Activated CD4-positive, alpha-beta T cell treated with anti-CD3 and anti-CD28 coated beads, Interleukin-2, amount 10 ng/mL, durations not matched to agents 7 days and 5 days (primary cell): ENCODE measurements at regions not wholly inside any gene's neighbourhood (a gene's known extent, or its start where the extent isn't known, plus 50 kb on each side); places are given as distances from the start of the nearest gene placed in this dataset.

ENCODE experiments used
- CTCF ChIA-PET: fragments of 350-600 bp; sonication (Branson Sonifier 250); formaldehyde crosslinking; loops from one replicate; lab custom pipeline; 2021; ENCODE audit warnings: antibody characterized with exemption; lab: Charles Lee
- POLR2A ChIA-PET: fragments of 350-600 bp; sonication (Branson Sonifier 250); formaldehyde crosslinking; loops from one replicate; lab custom pipeline; 2021; ENCODE audit warnings: antibody characterized with exemption; lab: Charles Lee
- DNase-seq: peaks from one replicate; pipeline ENCODE4 v3.0.0-alpha.2; 2020
- H3K27ac Mint-ChIP-seq: one replicate; pipeline ENCODE4 v1.8.0; 2021; ENCODE audit warnings: mild to moderate bottlenecking, moderate library complexity, mixed read lengths
- H3K27me3 Mint-ChIP-seq: one replicate; pipeline ENCODE4 v1.8.0; 2021; ENCODE audit warnings: mixed read lengths
- H3K36me3 Mint-ChIP-seq: one replicate; pipeline ENCODE4 v1.8.0; 2021; ENCODE audit warnings: low read depth, mixed read lengths
- H3K4me1 Mint-ChIP-seq: one replicate; pipeline ENCODE4 v1.8.0; 2021; ENCODE audit warnings: mixed read lengths
- H3K4me3 Mint-ChIP-seq: one replicate; pipeline ENCODE4 v1.8.0; 2021; ENCODE audit warnings: mild to moderate bottlenecking, moderate library complexity, mixed read lengths
- H3K9me3 Mint-ChIP-seq: one replicate; pipeline ENCODE4 v1.8.0; 2021; ENCODE audit warnings: mixed read lengths

- CTCF ChIA-PET, result no interaction called here
Observed at GRCh38 chr5:82849885-82850284, 227.3 kb downstream of the TMEM167A start.

GRCh38 chr5:82847562-82847961 lies 229.6 kb downstream of the TMEM167A start:
- Mint-ChIP-seq H3K27me3 (peaks cover 5% of the 10 kb centered on the region), H3K36me3 (no peaks in the 10 kb centered on the region), H3K27ac (no peak overlapping the region), H3K4me3 (no peak overlapping the region), H3K9me3 (peaks cover 2% of the 10 kb centered on the region), H3K4me1 (no peaks in the 10 kb centered on the region)
- ChIA-PET POLR2A (no interaction called here), CTCF (no interaction called here)
- DNase-seq, result no peak

More at GRCh38 chr5:82849885-82850284, 227.3 kb downstream of the TMEM167A start:
- POLR2A ChIA-PET, result no interaction called here
- no peaks in the 10 kb centered on the region for H3K4me1 Mint-ChIP-seq
- no peaks in the 10 kb centered on the region for H3K36me3 Mint-ChIP-seq
- no peak for DNase-seq
- H3K27ac Mint-ChIP-seq, result no peak overlapping the region
- peaks cover 7% of the 10 kb centered on the region for H3K27me3 Mint-ChIP-seq
- peaks cover 2% of the 10 kb centered on the region for H3K9me3 Mint-ChIP-seq
- no peak overlapping the region for H3K4me3 Mint-ChIP-seq

- no peak overlapping the region for H3K27ac Mint-ChIP-seq
- H3K36me3 Mint-ChIP-seq, result no peaks in the 10 kb centered on the region
- no peak for DNase-seq
- H3K27me3 Mint-ChIP-seq, result peaks cover under 1% of the 10 kb centered on the region
- H3K4me1 Mint-ChIP-seq, result no peaks in the 10 kb centered on the region
- H3K4me3 Mint-ChIP-seq, result no peak overlapping the region
- H3K9me3 Mint-ChIP-seq, result peaks cover 8% of the 10 kb centered on the region
- ChIA-PET CTCF (interaction anchor here (0.6 kb wide), 1 partner anchor 386 kb away, joined by 5 read pairs; no protein-coding TSS in a partner anchor), POLR2A (no interaction called here)
Observed at GRCh38 chr5:82839881-82840280, 237.3 kb downstream of the TMEM167A start.

GRCh38 chr5:82835488-82835887 lies 241.7 kb downstream of the TMEM167A start:
- peaks cover 2% of the 10 kb centered on the region for H3K27me3 Mint-ChIP-seq
- CTCF ChIA-PET, result no interaction called here
- H3K4me1 Mint-ChIP-seq, result no peaks in the 10 kb centered on the region
- POLR2A ChIA-PET, result no interaction called here
- H3K9me3 Mint-ChIP-seq, result peaks cover 4% of the 10 kb centered on the region
- no peak for DNase-seq
- no peaks in the 10 kb centered on the region for H3K36me3 Mint-ChIP-seq
- H3K4me3 Mint-ChIP-seq, result no peak overlapping the region
- no peak overlapping the region for H3K27ac Mint-ChIP-seq

GRCh38 chr5:82834151-82834550 lies 243.0 kb downstream of the TMEM167A start:
- ChIA-PET CTCF (interaction anchor here (0.6 kb wide), 1 partner anchor 879 kb away, joined by 3 read pairs; no protein-coding TSS in a partner anchor), POLR2A (no interaction called here)
- Mint-ChIP-seq H3K4me3 (no peak overlapping the region), H3K9me3 (peaks cover 4% of the 10 kb centered on the region), H3K4me1 (no peaks in the 10 kb centered on the region), H3K27me3 (peaks cover 2% of the 10 kb centered on the region), H3K36me3 (no peaks in the 10 kb centered on the region), H3K27ac (no peak overlapping the region)
- no peak for DNase-seq

GRCh38 chr5:82833277-82833676 lies 243.9 kb downstream of the TMEM167A start:
- no peak overlapping the region for H3K4me3 Mint-ChIP-seq
- POLR2A ChIA-PET, result no interaction called here
- CTCF ChIA-PET, result interaction anchor here (0.6 kb wide), 1 partner anchor 880 kb away, joined by 3 read pairs; no protein-coding TSS in a partner anchor
- no peaks in the 10 kb centered on the region for H3K36me3 Mint-ChIP-seq
- peaks cover 4% of the 10 kb centered on the region for H3K9me3 Mint-ChIP-seq
- peaks cover 2% of the 10 kb centered on the region for H3K27me3 Mint-ChIP-seq
- H3K27ac Mint-ChIP-seq, result no peak overlapping the region
- H3K4me1 Mint-ChIP-seq, result no peaks in the 10 kb centered on the region
- no peak for DNase-seq

- ChIA-PET POLR2A (no interaction called here), CTCF (no interaction called here)
- peaks cover 4% of the 10 kb centered on the region for H3K9me3 Mint-ChIP-seq
- no peaks in the 10 kb centered on the region for H3K4me1 Mint-ChIP-seq
- no peak for DNase-seq
- no peak overlapping the region for H3K27ac Mint-ChIP-seq
- no peaks in the 10 kb centered on the region for H3K36me3 Mint-ChIP-seq
- H3K4me3 Mint-ChIP-seq, result no peak overlapping the region
- H3K27me3 Mint-ChIP-seq, result peaks cover 2% of the 10 kb centered on the region
Observed at GRCh38 chr5:82832445-82832844, 244.7 kb downstream of the TMEM167A start.

GRCh38 chr5:82828211-82828610 lies 249.0 kb downstream of the TMEM167A start:
- H3K27me3 Mint-ChIP-seq, result peaks cover 2% of the 10 kb centered on the region
- POLR2A ChIA-PET, result no interaction called here
- H3K36me3 Mint-ChIP-seq, result no peaks in the 10 kb centered on the region
- CTCF ChIA-PET, result interaction anchor here (0.6 kb wide), 1 partner anchor 485 kb away, joined by 4 read pairs; no protein-coding TSS in a partner anchor
- DNase-seq, result no peak
- no peak overlapping the region for H3K4me3 Mint-ChIP-seq
- H3K9me3 Mint-ChIP-seq, result no peaks in the 10 kb centered on the region
- H3K27ac Mint-ChIP-seq, result no peak overlapping the region
- H3K4me1 Mint-ChIP-seq, result no peaks in the 10 kb centered on the region

- Mint-ChIP-seq H3K27me3 (peaks cover 2% of the 10 kb centered on the region), H3K4me3 (no peak overlapping the region)
- CTCF ChIA-PET, result interaction anchor here (0.6 kb wide), 1 partner anchor 484 kb away, joined by 4 read pairs; no protein-coding TSS in a partner anchor
Observed at GRCh38 chr5:82827651-82828050, 249.5 kb downstream of the TMEM167A start.

GRCh38 chr5:82822634-82822927 lies 254.6 kb downstream of the TMEM167A start:
- no peaks in the 10 kb centered on the region for H3K27me3 Mint-ChIP-seq
- ChIA-PET POLR2A (no interaction called here), CTCF (no interaction called here)
- peaks cover 4% of the 10 kb centered on the region for H3K9me3 Mint-ChIP-seq
- peaks cover 7% of the 10 kb centered on the region for H3K4me1 Mint-ChIP-seq
- H3K36me3 Mint-ChIP-seq, result no peaks in the 10 kb centered on the region
- H3K27ac Mint-ChIP-seq, result no peak overlapping the region
- H3K4me3 Mint-ChIP-seq, result no peak overlapping the region
- DNase-seq, result no peak

More at GRCh38 chr5:82827651-82828050, 249.5 kb downstream of the TMEM167A start:
- POLR2A ChIA-PET, result no interaction called here
- Mint-ChIP-seq H3K9me3 (no peaks in the 10 kb centered on the region), H3K4me1 (no peaks in the 10 kb centered on the region), H3K27ac (no peak overlapping the region), H3K36me3 (no peaks in the 10 kb centered on the region)
- DNase-seq, result no peak

- H3K4me1 Mint-ChIP-seq, result peaks cover 7% of the 10 kb centered on the region
- DNase-seq, result no peak
- H3K36me3 Mint-ChIP-seq, result no peaks in the 10 kb centered on the region
- H3K4me3 Mint-ChIP-seq, result no peak overlapping the region
- H3K9me3 Mint-ChIP-seq, result peaks cover 4% of the 10 kb centered on the region
- ChIA-PET POLR2A (no interaction called here), CTCF (no interaction called here)
- H3K27me3 Mint-ChIP-seq, result no peaks in the 10 kb centered on the region
- H3K27ac Mint-ChIP-seq, result no peak overlapping the region
Observed at GRCh38 chr5:82821846-82822633, 255.2 kb downstream of the TMEM167A start.

- no peaks in the 10 kb centered on the region for H3K27me3 Mint-ChIP-seq
- peaks cover 4% of the 10 kb centered on the region for H3K9me3 Mint-ChIP-seq
- POLR2A ChIA-PET, result no interaction called here
- H3K36me3 Mint-ChIP-seq, result no peaks in the 10 kb centered on the region
- no peak for DNase-seq
- peak overlapping the region; percentile 61 for H3K27ac Mint-ChIP-seq
- peaks cover 7% of the 10 kb centered on the region for H3K4me1 Mint-ChIP-seq
- CTCF ChIA-PET, result interaction anchor here (0.6 kb wide), 1 partner anchor 394 kb away, joined by 6 read pairs; no protein-coding TSS in a partner anchor
- no peak overlapping the region for H3K4me3 Mint-ChIP-seq
Observed at GRCh38 chr5:82820961-82821845, 256.0 kb downstream of the TMEM167A start.

- ChIA-PET POLR2A (no interaction called here), CTCF (interaction anchor here (0.6 kb wide), 1 partner anchor 393 kb away, joined by 6 read pairs; no protein-coding TSS in a partner anchor)
- no peak overlapping the region for H3K27ac Mint-ChIP-seq
- H3K4me3 Mint-ChIP-seq, result no peak overlapping the region
- DNase-seq, result no peak
- H3K4me1 Mint-ChIP-seq, result peaks cover 7% of the 10 kb centered on the region
- no peaks in the 10 kb centered on the region for H3K27me3 Mint-ChIP-seq
- H3K36me3 Mint-ChIP-seq, result no peaks in the 10 kb centered on the region
- H3K9me3 Mint-ChIP-seq, result peaks cover 4% of the 10 kb centered on the region
Observed at GRCh38 chr5:82820188-82820587, 257.0 kb downstream of the TMEM167A start.
